Activated naive CD4-positive, alpha-beta T cell treated with anti-CD3 and anti-CD28 coated beads, Interleukin-2, amount 50 U/mL, for 16 hours (primary cell): ENCODE measurements at regions not wholly inside any gene's neighbourhood (a gene's known extent, or its start where the extent isn't known, plus 50 kb on each side); places are given as distances from the start of the nearest gene placed in this dataset.
"Not testable (repeated sequence)": the region's sequence is repeated elsewhere in the genome, so short reads cannot be mapped to it uniquely, and the experiment has no call there.

ENCODE experiments used
- DNase-seq: peaks from one replicate; pipeline ENCODE4 v3.0.0-alpha.2; 2020

DNA sequence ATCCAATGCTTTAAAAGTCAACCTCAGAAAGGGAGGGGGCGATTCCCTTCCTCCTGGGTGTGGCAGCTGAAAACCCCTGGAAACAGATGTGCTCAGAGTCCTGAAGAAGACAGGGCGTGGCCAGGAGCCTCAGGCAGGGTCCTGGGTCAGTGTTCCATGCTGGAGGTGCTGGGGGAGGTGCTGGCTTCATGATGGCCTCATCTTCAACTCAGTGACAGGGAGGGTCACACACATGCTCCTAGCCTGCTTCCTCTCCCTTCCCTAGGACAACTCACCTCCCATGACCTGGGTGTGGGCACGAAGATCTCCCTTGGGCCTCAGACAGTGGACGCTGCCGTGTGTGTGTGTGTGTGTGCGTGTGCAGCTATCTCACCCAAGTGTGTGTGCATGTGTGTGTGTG lies 245.6 kb upstream of the B3GAT1 start:
- DNase-seq, result no peak

DNA sequence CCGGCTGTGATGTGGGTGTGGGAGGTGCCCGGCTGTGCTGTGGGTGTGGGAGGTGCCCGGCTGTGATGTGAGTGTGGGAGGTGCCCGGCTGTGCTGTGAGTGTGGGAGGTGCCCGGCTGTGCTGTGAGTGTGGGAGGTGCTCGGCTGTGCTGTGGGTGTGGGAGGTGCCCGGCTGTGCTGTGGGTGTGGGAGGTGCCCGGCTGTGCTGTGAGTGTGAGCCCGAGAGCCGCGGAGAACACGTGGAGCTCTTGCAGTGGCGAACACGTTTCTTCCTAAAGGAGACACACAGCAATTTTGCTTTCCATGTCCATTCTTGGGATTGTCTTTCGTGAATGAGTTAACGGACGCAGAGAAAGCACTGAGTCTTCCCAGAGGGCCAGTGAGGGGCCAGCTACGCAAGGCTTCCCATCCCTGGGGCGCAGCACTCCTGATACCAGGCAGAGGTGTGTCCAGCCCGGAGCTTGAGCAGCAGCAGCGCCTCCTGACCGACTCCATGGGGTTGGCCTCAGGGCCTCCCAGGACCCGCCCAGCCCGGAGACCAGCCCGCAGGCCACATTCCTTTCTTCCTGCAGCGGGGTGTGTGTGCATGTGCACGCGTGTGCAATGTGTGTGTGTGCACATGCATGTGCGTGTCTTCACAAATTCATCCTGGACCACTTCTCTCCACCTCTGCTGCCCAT lies 245.0 kb upstream of the B3GAT1 start:
- no peak for DNase-seq

DNA sequence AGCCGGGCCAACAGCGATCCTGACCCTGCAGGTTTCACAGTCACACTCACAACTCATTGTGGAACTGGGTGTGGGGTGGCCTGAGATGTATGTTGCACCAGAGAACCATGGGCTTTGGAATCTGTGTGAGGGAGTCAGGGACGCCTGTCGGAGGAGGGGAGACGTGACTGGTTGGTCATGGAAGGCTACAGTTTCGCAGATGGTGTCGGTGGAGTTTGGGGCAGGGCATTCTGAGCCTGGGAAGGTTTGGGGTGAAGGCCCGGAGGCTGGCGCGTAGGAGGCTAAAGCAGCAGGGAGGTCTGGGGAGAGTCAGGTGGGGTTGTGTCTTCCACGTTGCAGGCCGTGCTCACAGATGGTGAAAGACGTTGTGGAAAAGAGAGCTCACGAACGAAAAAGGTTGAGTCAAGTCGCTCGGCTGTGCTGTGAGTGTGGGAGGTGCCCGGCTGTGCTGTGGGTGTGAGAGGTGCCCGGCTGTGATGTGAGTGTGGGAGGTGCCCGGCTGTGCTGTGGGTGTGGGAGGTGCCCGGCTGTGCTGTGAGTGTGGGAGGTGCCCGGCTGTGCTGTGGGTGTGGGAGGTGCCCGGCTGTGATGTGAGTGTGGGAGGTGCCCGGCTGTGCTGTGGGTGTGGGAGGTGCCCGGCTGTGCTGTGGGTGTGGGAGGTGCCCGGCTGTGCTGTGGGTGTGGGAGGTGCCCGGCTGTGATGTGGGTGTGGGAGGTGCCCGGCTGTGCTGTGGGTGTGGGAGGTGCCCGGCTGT lies 244.2 kb upstream of the B3GAT1 start:
- DNase-seq, result not testable (repeated sequence)

DNA sequence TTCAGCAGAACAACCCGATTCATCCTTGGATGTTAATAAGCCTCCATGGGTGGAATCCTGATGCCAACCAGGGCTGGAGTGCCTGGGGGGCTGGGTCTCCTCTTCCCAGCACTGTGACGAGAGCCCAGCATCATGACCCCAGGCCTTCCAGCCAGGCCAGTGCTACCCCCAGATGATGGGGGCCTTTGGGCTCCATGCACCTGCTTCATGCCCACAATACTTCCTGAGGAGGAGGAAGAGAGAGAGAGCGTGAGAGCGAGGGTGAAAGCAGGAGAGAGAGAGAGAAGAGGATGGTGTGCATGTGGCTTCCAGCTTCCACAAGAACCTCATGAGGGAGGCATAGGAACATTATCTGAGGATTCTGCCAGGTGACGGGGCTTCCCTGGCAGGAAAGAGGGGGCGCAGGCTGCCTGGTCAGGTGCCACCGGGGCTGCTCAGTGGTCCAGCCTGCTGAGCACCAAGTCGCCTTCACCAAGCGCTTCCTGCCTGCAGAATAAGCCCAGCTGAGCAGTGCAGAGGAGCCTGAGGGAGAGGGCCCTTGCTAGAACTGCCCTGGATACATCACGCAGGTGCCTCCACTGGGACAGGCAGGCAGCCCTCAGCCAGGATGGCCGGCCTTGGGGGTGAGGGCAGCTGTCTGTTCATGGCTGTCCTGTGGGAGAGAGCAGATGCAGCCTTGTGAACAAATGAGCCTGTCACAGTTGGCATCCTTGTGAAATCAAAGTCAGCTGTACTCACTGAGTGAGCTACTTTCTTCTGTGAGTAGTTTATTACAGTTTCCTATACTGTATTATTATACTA lies 243.3 kb upstream of the B3GAT1 start:
- DNase-seq, result no peak

DNA sequence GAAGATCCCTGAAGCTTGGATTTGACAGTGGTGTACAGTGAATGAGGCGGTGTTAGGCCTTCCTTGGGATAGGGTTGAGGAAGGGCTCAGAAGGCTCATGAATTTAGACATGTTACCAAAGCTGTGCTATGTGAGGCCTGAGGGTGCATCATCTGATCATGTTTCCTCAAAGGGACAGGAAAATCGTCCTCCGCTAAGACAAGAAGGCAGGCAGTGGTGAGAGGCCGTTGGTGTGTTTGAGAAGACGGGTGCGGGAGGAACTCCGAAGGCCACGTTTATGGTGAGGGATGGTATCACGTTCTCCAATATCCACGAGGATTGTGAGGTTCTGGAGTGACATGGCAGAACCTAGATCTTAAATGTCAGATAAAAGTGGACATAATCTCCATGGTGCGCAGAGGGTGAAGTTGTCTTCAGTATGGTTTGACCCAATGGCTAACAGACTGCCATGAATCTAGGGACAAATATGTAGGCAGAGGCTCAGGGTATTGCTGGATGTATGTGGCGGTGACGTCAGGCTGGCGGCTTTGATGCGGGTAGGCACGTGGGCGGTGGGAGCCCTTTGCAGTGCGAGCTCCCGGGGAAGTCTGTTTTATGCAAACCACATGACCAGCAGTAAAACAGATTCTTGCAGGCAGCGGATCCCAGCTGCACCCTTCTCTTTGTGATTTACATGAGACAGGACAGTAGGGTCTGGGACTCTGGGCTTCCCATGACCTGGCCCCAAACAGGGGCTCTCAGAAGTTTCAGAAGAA lies 242.3 kb upstream of the B3GAT1 start:
- no peak for DNase-seq

DNA sequence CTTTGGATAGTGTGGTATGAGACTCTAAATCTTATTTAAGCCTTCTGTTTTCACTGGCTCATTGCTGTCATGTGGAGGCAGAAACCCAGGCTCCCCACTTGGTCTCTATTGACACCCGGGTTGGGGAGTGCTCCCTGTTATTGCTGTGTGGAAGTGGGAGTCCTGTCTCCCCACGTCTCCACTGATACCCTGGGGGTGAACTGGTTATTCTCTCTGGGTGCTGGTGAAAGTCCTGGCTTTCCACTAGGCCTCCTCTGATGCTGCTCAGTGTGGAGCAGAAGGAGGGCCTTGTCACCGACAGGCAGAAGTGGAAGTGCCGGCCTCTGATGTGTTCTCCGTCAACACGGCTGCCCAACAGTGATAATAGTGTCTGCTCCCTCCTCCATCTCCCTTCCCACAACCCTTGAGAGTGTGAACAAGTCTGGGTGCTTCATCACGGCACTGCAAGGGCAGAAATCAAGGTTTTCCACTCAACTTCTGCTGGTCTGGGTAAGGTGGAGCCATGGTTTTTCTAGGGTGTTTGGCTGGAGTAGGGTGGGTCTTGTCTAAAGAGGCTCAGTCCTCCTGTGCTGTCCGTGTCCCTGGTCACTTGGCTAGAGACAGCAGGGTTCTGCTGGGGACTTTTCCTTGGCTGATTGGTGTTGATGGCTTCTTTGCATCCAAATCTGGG lies 240.7 kb upstream of the B3GAT1 start:
- no peak for DNase-seq

DNA sequence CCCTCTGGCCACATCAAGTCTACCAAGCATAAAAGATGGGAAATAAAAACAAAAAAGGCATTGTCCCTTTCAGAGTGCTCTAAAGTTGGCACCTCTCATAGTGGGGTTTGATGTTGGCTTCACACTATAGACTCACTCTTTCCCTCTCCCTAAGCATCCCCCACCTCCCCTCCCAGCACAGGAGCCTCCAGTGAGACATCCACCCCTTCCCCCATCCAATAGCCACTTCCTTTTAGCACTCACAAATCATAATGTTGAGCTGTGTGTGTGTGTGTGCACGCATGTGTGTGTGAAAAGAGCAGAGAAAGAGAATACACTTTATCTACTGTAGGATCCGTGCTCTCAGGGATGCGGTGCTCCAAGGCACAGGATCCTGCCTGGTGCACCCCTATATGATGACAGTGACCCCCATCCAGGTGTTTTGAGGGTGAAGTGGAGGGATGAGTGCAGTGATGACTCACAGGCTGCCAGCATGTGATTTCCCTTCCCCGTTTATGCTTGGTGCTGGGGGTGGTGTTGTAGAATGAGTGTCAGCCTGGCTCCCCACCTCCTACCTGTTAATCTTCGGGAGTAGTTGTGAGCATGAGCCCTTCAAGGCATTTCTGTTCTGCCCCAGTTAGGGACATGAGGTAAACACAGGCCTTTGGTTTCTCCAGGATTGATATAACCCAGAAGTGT lies 235.2 kb upstream of the B3GAT1 start:
- DNase-seq, result no peak

DNA sequence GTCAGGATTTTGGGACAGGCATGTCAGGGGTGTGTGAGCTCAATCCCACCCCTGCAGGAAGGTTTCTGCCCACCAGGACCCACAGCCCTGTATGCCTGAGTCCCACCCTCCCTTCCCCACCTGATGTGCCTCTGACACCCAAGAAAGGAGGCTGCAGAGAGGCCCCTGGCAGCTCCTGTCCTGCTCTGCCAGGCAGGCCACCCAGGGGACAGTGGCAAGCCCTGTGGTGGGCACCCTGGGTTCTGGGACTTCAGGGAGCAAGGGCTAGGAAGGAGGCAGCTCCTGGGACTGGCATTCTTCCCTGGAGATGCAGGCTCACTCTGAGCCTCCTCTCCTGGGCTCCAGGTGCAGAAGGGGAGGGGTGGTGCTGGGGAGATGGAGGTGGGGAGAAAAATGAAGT lies 234.5 kb upstream of the B3GAT1 start:
- DNase-seq, result no peak

DNA sequence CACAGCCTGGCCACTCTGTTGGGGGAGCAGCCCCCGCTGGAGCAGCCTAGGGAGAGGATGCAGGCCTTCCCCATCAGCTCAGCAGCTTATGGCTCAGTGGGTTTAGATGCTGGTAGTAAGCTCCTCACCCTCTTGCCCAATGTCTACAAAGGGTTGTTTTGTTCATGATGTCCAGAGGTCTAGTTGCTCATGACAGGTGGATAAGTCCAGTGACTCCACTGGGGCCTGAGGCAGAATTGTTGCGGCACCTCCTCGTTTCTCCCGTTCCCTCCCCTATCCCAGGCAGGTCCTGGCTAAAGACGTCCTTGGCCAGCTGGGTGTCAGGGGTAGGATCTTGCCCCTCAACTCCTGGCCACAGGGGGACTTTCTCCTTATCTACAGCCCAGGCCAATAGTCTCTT lies 233.5 kb upstream of the B3GAT1 start:
- no peak for DNase-seq

DNA sequence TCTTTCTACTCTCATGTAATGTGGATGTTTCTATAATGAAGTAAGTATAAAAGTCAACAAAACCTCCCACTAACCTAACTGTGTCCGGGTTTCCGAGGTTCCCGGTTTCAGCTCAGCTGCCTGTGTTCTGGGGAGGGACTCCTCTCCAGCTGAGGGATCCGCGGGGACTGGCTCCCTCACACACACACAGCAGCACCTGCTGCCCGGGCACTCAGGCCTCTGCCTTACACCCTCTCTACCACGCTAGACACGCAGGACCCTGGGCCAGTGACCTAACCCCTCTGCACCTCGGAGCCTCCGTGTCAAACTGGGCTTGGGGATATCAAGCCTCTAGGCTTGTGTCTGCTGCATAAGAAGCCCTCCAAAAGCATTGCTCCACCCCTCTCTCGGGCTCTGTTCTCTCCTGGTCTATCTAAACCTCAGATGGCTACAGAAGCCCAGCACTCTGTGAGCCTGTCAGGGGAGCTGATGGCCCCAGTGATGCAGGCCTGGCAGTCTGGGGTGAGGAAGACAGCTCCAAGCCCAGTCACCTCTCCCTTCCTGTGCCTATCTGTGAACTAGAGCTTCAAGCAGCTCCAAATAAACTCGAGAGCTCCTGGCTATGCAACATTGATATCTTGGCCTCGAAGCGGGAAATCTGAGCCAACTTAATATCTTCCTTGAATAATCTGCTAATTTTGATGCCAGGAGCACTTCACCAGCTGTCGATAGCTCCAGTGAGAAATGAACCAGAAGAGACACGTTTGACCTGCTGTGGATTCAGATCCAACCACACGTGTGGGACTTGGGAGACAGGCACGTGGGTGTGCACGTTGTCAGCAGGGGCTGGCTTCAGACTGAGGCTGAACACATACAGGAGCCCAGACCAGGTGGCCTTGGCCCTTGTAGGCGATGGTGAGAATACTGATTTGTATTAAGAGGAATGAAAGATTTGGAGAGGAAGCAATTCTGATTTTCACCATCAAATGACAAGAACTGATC lies 232.7 kb upstream of the B3GAT1 start:
- DNase-seq, result no peak

DNA sequence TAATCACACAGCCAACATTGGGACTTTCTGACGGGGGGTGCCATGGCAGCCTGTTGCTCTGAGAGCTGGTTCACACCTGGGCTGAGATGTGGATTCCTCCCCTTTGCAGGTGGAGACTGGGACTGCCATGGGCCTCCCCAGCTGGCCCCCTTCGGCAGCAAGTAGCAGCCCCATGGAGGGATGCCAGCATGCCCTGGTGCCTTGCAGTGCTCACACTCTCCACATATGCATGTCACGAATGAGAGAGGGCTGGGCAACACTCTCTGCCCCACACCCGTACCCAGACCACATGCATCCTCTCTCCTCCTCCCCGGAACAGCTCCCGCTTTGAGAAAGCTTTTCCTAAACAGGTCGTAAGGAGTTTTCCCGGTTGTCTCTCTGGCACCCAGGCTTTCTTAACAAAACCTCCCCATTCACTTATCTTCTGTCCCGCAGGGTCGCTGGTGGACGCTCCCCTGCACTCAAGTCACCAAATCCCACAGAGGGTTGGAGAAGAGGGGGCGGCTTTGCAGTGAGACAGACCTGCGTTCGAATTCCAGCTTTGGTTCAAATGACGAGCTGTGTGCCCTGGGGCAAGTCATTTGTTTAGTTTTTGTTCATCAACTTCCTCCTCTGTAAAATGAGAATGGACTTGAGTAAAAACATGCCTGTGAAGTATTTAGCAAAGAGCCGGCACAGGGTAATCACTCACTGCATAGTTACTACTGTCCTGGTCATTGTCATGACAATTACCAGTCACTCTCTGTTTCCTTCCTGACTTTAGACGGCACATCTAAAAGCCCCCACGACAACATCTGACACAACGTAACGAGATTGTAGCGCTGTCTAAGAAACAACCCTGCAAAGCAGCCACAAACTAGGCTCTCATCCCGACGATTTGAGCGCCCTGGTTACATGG lies 231.3 kb upstream of the B3GAT1 start:
- DNase-seq, result no peak

DNA sequence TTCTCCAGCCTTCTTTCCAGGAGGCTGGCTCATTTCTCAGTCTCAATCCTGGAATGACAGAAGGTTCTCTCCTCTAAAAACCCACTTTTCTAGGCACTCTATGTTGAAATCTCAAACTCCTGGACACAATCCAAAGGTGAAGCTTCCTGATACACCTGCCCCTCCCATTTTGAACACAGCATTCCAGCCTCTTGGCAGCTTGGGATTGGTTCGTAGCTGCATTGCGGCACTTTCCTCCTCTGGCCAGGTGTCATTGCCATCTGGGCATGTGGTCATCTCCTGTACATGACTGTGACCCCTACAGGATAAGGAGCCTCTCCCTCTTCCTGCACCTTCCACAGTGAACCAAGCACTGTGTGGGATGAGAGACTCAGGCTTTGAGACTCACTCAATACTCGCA lies 230.2 kb upstream of the B3GAT1 start:
- DNase-seq, result no peak

DNA sequence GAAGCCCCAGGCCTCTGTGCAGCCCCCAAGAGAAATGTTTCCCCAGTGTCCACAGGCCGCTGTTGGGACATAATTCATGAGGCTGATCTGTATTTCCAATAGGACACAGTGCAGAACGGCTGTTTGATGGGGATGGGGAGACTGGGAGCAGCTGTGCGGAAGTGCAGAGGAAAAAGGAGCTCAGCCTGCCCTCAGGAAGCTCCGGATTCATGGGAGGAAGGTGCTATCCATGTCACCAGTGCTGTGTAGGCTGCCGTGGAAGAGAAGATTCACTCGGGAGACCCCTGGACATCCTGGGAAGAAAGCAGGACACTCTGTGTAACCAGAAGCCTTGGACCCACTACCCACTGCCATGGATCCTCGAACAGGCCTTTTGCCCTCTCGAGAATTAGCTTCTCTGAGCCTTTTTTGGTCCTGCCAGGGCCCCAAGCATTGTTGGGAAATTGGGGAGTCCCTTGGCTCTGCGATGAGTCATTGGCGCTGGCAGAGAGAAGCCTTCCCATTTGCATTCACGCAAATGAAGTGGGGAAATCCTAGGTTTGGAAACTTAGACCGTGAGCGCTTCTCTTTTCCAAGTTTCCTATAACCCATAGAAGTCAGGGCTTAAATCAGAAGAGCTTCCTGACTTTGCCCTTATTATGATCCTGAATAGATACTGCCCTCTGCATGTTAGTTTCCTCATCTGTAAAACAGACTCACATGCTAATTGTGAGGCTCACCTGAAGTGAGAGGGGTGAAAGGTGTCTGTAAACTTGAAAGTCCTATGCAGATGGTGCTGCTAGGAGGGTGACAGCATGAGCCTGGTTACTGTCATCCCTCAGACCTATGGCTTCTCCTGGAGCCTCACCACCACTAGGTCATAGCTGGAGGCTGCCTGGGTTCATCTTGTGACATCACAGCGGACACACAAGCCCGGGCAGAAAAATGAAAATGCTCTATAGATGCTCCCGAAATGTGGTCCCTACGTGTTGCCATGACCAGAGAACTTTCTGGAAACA lies 229.2 kb upstream of the B3GAT1 start:
- no peak for DNase-seq

DNA sequence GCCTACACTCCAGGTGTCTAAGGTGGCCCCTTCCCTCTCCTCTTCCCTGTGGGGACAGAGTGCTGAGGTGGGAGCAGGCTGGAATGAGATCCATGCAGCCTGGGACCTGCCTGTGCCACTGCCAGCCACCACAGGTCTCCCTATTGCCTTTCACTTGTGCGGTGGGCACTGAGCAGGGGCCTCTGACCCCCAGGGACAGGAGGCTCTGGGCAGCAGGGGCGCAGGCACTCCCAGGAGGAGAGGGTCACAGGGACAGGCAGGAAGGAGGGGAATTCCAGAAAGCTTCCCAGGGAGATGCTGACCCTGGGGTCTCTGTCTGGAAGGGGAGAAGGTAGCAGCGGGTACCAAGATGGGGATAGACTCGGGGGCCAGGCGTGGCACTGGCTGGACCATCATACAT lies 228.5 kb upstream of the B3GAT1 start:
- no peak for DNase-seq

DNA sequence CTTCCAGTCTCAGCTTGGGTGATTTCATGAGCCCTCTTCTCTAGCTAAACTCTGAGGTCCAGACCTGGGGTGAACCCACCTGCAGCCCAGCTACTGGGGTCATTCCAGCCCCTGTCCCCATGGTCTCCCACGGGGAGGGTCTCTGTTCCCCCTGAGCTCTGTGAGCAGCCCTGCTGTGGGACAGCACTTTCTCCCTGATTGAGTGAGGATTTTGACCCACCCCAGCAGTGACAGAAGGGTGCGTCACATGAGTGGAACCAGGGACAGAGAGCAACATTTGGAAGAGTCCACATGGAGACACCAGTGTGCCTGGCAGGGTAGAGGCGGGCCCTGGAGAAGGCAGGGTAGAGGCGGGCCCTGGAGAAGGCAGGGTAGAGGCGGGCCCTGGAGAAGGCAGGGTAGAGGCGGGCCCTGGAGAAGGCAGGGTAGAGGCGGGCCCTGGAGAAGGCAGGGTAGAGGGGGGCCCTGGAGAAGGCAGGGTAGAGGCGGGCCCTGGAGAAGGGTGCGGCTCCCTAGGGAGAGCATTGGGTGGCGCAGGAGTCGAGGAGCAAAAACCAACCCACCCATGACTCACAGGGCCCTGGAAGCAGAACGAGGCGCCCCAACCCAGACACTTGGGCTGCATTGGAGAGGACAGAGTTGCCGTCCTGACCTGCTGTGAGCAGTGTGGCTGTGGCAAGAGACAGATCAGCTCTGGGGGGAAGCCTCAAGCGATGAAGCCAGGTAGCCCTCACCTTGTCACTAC lies 227.7 kb upstream of the B3GAT1 start:
- DNase-seq, result no peak

DNA sequence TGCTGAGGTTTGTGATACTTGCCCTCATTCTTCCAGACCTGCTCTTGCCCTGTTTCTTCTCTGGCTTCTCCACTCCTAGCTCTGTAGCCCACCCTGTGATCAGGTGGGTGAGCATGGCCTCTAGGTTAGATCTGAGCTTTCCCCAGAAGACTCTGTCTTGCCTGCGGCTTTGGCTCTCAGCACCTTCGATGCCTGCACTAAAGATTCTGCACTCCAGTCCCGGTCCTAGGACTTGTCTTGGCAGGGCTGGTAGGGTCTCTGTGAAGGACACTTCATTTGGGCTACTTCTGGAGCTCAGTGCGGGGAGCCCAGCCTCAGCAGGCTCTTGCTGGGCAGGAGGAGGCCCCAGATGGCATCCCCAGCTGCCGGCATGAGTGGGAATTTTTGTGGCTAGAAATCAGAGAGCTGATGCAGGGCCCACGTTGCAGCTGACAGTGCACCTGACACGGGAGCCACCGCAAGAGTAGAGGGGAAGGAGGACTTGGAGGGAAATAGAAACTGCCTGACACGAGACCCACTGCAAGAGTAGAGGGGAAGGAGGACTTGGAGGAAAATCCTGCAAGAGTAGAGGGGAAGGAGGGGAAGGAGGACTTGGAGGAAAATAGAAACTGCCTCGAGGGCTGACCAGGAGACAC lies 226.9 kb upstream of the B3GAT1 start:
- DNase-seq, result no peak
